ENCODE measurements at regions not wholly inside any gene's neighbourhood (a gene's known extent, or its start where the extent isn't known, plus 50 kb on each side); places are given as distances from the start of the nearest gene placed in this dataset.

GRCh38 chr13:72586518-72586917 lies 140.9 kb downstream of the MZT1 start:
- DNase-seq: no peak
- ATAC-seq: no peak

GRCh38 chr13:72585254-72585653 lies 142.2 kb downstream of the MZT1 start:
- DNase-seq: no peak
- no peak for ATAC-seq
- Histone ChIP-seq H3K4me3 (no peak overlapping the region), H3K9me3 (no peaks in the 10 kb centered on the region), H3K4me1 (ENCODE audit: low read depth) (no peaks in the 10 kb centered on the region), H3K36me3 (ENCODE audit: low read depth) (no peaks in the 10 kb centered on the region)
- no peak for TF ChIP-seq CTCF (IDR thresholded peaks at IDR 0.05)
- intact Hi-C loops (cut with DNase I, micrococcal nuclease): no loop called here

More at GRCh38 chr13:72586518-72586917, 140.9 kb downstream of the MZT1 start:
- H3K4me3 ChIP-seq: no peak overlapping the region
- no peaks in the 10 kb centered on the region for H3K36me3 ChIP-seq (ENCODE audit: low read depth)
- no peak for TF ChIP-seq CTCF (IDR thresholded peaks at IDR 0.05)
- H3K4me1 ChIP-seq (ENCODE audit: low read depth): no peaks in the 10 kb centered on the region
- intact Hi-C loops (cut with DNase I, micrococcal nuclease): no loop called here
- no peaks in the 10 kb centered on the region for H3K9me3 ChIP-seq

- Histone ChIP-seq H3K9me3 (peaks cover 3% of the 10 kb centered on the region), H3K36me3 (ENCODE audit: low read depth) (no peaks in the 10 kb centered on the region), H3K4me1 (ENCODE audit: low read depth) (no peaks in the 10 kb centered on the region), H3K4me3 (no peak overlapping the region)
- intact Hi-C loops (cut with DNase I, micrococcal nuclease): no loop called here
- ATAC-seq (no peak), DNase-seq (no peak)
- no peak for TF ChIP-seq CTCF (IDR thresholded peaks at IDR 0.05)
These were observed 156.2 kb downstream of the MZT1 start for GRCh38 chr13:72571191-72571590.

- TF ChIP-seq CTCF (IDR thresholded peaks at IDR 0.05): no peak
- Histone ChIP-seq H3K4me3 (no peak overlapping the region), H3K4me1 (ENCODE audit: low read depth) (no peaks in the 10 kb centered on the region), H3K36me3 (ENCODE audit: low read depth) (no peaks in the 10 kb centered on the region), H3K9me3 (no peaks in the 10 kb centered on the region)
- ATAC-seq (no peak), DNase-seq (no peak)
- intact Hi-C loops (cut with DNase I, micrococcal nuclease): no loop called here
These were observed 157.4 kb downstream of the MZT1 start for GRCh38 chr13:72570019-72570418.

- intact Hi-C loops (cut with DNase I, micrococcal nuclease): no loop called here
- H3K9me3 ChIP-seq: no peaks in the 10 kb centered on the region
- no peaks in the 10 kb centered on the region for H3K36me3 ChIP-seq (ENCODE audit: low read depth)
- ATAC-seq: no peak
- no peak overlapping the region for H3K4me3 ChIP-seq
- no peaks in the 10 kb centered on the region for H3K4me1 ChIP-seq (ENCODE audit: low read depth)
- no peak for DNase-seq
- no peak for TF ChIP-seq CTCF (IDR thresholded peaks at IDR 0.05)
These were observed 159.9 kb downstream of the MZT1 start for GRCh38 chr13:72567566-72567965.

GRCh38 chr13:72566526-72566925 lies 160.9 kb downstream of the MZT1 start:
- no peak for ATAC-seq

More at GRCh38 chr13:72566526-72566925, 160.9 kb downstream of the MZT1 start:
- H3K4me1 ChIP-seq (ENCODE audit: low read depth): no peaks in the 10 kb centered on the region
- no peak for TF ChIP-seq CTCF (IDR thresholded peaks at IDR 0.05)
- intact Hi-C loops (cut with DNase I, micrococcal nuclease): no loop called here
- no peaks in the 10 kb centered on the region for H3K9me3 ChIP-seq
- no peaks in the 10 kb centered on the region for H3K36me3 ChIP-seq (ENCODE audit: low read depth)
- H3K4me3 ChIP-seq: no peak overlapping the region
- no peak for DNase-seq

Data from mucosa of descending colon (tissue), 3 donors.